ENCODE measurements at regions not wholly inside any gene's neighbourhood (a gene's known extent, or its start where the extent isn't known, plus 50 kb on each side); places are given as distances from the start of the nearest gene placed in this dataset.

- H3K27ac Mint-ChIP-seq (ENCODE audit: unreplicated experiment): no peak overlapping the region
- peaks cover 13% of the 10 kb centered on the region for H3K9me3 Mint-ChIP-seq (ENCODE audit: unreplicated experiment)
- TF ChIP-seq CTCF (IDR thresholded peaks at IDR 0.05): no peak
- H3K4me3 Mint-ChIP-seq (ENCODE audit: unreplicated experiment): no peak overlapping the region
- peaks cover 2% of the 10 kb centered on the region for H3K27me3 Mint-ChIP-seq (ENCODE audit: unreplicated experiment)
- no peaks in the 10 kb centered on the region for H3K36me3 Mint-ChIP-seq (ENCODE audit: unreplicated experiment)
- no peaks in the 10 kb centered on the region for H3K4me1 Mint-ChIP-seq (ENCODE audit: unreplicated experiment)
- no peak for DNase-seq (ENCODE audit: extremely low spot score, unreplicated experiment)
Measured at GRCh38 chr2:146642066-146642465, 1202.8 kb upstream of the ACVR2A start.

GRCh38 chr2:146634230-146635097, 1210.4 kb upstream of the ACVR2A start:
- no peak overlapping the region for H3K27ac Mint-ChIP-seq (ENCODE audit: unreplicated experiment)
- no peaks in the 10 kb centered on the region for H3K9me3 Mint-ChIP-seq (ENCODE audit: unreplicated experiment)
- no peak overlapping the region for H3K4me3 Mint-ChIP-seq (ENCODE audit: unreplicated experiment)
- H3K36me3 Mint-ChIP-seq (ENCODE audit: unreplicated experiment): no peaks in the 10 kb centered on the region
- H3K4me1 Mint-ChIP-seq (ENCODE audit: unreplicated experiment): no peaks in the 10 kb centered on the region
- no peaks in the 10 kb centered on the region for H3K27me3 Mint-ChIP-seq (ENCODE audit: unreplicated experiment)
- no peak for DNase-seq (ENCODE audit: extremely low spot score, unreplicated experiment)
- no peak for TF ChIP-seq CTCF (IDR thresholded peaks at IDR 0.05)

- H3K36me3 Mint-ChIP-seq (ENCODE audit: unreplicated experiment): no peaks in the 10 kb centered on the region
Measured at GRCh38 chr2:146633159-146633558, 1211.7 kb upstream of the ACVR2A start.

GRCh38 chr2:146632707-146633106, 1212.1 kb upstream of the ACVR2A start:
- H3K27ac Mint-ChIP-seq (ENCODE audit: unreplicated experiment): no peak overlapping the region
- no peaks in the 10 kb centered on the region for H3K36me3 Mint-ChIP-seq (ENCODE audit: unreplicated experiment)
- no peak for TF ChIP-seq CTCF (IDR thresholded peaks at IDR 0.05)
- no peak overlapping the region for H3K4me3 Mint-ChIP-seq (ENCODE audit: unreplicated experiment)
- no peaks in the 10 kb centered on the region for H3K27me3 Mint-ChIP-seq (ENCODE audit: unreplicated experiment)
- DNase-seq (ENCODE audit: extremely low spot score, unreplicated experiment): no peak
- peaks cover 3% of the 10 kb centered on the region for H3K9me3 Mint-ChIP-seq (ENCODE audit: unreplicated experiment)
- H3K4me1 Mint-ChIP-seq (ENCODE audit: unreplicated experiment): no peaks in the 10 kb centered on the region

More at GRCh38 chr2:146633159-146633558, 1211.7 kb upstream of the ACVR2A start:
- no peak for TF ChIP-seq CTCF (IDR thresholded peaks at IDR 0.05)
- H3K9me3 Mint-ChIP-seq (ENCODE audit: unreplicated experiment): peaks cover 3% of the 10 kb centered on the region
- no peak overlapping the region for H3K27ac Mint-ChIP-seq (ENCODE audit: unreplicated experiment)
- no peak for DNase-seq (ENCODE audit: extremely low spot score, unreplicated experiment)
- no peak overlapping the region for H3K4me3 Mint-ChIP-seq (ENCODE audit: unreplicated experiment)
- no peaks in the 10 kb centered on the region for H3K27me3 Mint-ChIP-seq (ENCODE audit: unreplicated experiment)
- H3K4me1 Mint-ChIP-seq (ENCODE audit: unreplicated experiment): no peaks in the 10 kb centered on the region

- peaks cover 3% of the 10 kb centered on the region for H3K9me3 Mint-ChIP-seq (ENCODE audit: unreplicated experiment)
- H3K4me3 Mint-ChIP-seq (ENCODE audit: unreplicated experiment): no peak overlapping the region
- no peak overlapping the region for H3K27ac Mint-ChIP-seq (ENCODE audit: unreplicated experiment)
- no peak for TF ChIP-seq CTCF (IDR thresholded peaks at IDR 0.05)
- H3K27me3 Mint-ChIP-seq (ENCODE audit: unreplicated experiment): no peaks in the 10 kb centered on the region
- H3K36me3 Mint-ChIP-seq (ENCODE audit: unreplicated experiment): no peaks in the 10 kb centered on the region
- peaks cover 15% of the 10 kb centered on the region for H3K4me1 Mint-ChIP-seq (ENCODE audit: unreplicated experiment)
- DNase-seq (ENCODE audit: extremely low spot score, unreplicated experiment): no peak
Measured at GRCh38 chr2:146624430-146625160, 1220.2 kb upstream of the ACVR2A start.

All from osteocyte (in vitro differentiated cells).